KBM-7 (cell line): ENCODE measurements at regions not wholly inside any gene's neighbourhood (a gene's known extent, or its start where the extent isn't known, plus 50 kb on each side); places are given as distances from the start of the nearest gene placed in this dataset.

Experiments used
- DNase-seq: peaks from one replicate; pipeline ENCODE4 v3.0.0-alpha.2; 2015
- in situ Hi-C: fragments of 300-500 bp; cut with MboI; formaldehyde crosslinking; loops from 2 replicates; pipeline ENCODE4 v1.14.3; 2020; ENCODE audit warnings: low sequenced_read_pairs, low pct_unique_long_range_greater_than_20kb, mixed read lengths

DNA sequence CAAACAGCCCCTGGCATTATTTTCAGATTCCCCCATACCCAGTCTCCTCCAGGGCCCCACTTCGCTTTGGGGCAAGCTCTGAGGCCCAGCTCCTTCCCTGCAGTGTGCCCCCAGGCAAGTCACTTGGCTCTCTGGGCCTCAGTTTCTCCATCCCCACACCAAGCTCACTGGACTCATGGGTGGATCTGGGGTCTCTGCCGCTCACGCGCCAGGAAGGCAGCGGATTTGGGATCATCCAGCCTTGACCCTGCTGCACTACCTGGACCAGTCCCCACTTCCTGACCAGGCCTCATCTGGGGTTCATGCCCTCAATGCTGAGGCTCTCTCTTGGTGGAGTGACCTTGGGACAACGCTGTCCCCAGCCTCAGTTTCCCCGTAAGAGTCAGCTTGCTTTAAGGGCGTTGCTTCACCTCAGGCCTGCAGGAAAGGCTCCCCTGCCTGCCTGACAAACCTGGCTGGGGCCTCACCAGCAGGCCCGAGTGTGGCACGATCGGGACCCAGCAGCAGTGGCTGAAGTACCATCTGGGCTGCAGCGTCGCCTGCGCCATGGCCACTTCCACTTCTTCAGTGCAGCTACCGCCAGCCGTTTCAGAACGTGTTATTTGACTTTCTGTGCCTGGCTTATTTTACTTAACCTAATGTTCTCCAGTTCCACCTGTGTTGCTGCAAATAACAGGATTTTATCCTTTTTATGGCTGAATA lies 519.6 kb upstream of the SEMA6A start:
- no peak for DNase-seq
- in situ Hi-C loops = no loop called here

- DNase-seq = no peak
- in situ Hi-C loops = no loop called here
Measured at GRCh38 chr5:117093653-117094052, 519.0 kb upstream of the SEMA6A start.

DNA sequence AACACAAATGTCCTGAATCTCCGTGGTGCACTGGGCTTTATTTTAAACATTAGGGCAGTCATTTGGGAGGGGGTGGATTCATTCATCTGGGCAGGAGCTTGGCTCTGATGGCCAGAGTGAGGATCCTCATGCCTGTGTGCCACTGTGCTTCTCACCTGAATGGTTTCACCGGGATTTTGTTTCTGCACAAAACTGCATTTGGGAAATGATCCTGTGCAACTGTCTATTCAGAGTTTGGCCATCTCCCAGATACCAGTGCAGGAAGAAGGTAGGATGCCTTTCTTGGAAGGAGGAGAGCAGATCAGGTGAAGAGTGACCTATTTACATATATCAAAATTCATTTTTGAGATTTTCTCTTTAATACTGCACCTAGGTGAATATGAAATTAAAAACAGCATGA lies 514.4 kb upstream of the SEMA6A start:
- no peak for DNase-seq
- in situ Hi-C loops = no loop called here

DNA sequence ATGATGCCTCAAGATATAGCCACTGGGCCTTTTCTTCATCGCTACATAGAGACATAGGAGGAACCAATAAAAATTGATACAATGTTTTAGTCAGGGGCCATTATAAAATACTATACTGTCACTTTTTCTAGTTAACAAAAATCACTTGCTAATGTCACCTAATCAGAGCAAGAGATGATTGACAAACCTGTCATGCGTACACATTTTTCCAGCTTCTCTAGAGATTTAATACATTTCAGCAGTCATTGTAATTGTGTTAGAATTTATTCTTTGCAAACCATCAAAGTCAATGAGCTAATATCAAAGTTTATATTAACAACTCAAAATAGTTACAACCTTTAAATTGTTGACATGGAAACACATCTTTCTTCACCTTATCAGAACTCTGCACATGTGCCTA lies 513.6 kb upstream of the SEMA6A start:
- in situ Hi-C loops = no loop called here
- DNase-seq = no peak

- in situ Hi-C loops = no loop called here
- no peak for DNase-seq
Measured at GRCh38 chr5:117084067-117084466, 509.4 kb upstream of the SEMA6A start.

DNA sequence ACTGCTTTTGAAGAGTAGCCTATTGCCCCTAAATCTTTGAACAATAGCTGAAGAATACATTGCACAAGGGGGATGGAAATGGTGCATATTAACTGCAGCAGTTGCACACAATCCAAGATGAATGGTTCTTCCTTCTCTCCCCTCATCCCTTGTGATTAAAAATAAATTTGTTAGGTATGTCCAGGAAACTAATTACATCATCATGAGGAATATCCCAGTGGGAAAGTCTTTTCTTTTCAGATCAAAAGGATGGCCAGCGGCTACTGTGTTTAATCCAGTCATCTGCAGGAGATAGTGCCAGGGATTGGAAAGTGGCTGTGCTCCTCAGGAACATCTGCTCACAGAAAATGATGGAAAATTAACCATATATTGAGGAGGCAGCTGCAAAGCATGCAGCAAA lies 508.4 kb upstream of the SEMA6A start:
- in situ Hi-C loops = no loop called here
- no peak for DNase-seq

- in situ Hi-C loops = no loop called here
- DNase-seq = peak; percentile 1
Measured at GRCh38 chr5:117077142-117077541, 502.5 kb upstream of the SEMA6A start.

- in situ Hi-C loops = no loop called here
- no peak for DNase-seq
Measured at GRCh38 chr5:117072439-117072838, 497.8 kb upstream of the SEMA6A start.

- in situ Hi-C loops = no loop called here
- no peak for DNase-seq
Measured at GRCh38 chr5:117065800-117066199, 491.2 kb upstream of the SEMA6A start.

DNA sequence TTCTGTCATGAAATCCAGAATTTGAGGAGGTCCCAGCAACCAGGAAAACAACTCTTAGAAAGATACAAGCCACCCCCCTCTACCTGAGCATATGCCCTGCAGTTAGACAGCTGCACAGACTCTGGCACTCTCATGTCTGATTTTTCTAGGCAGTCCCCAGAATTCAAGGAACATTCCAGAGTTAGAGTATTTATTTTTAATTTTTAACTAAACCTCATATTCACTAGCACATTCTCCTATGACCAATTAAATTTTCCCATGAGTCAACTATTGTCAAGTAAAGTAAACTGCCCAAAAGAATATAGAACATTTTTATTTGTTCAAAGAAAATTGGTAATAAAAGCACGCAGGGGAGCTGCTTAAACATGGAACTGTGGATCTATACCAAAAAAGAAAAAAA lies 490.5 kb upstream of the SEMA6A start:
- in situ Hi-C loops = no loop called here
- no peak for DNase-seq

DNA sequence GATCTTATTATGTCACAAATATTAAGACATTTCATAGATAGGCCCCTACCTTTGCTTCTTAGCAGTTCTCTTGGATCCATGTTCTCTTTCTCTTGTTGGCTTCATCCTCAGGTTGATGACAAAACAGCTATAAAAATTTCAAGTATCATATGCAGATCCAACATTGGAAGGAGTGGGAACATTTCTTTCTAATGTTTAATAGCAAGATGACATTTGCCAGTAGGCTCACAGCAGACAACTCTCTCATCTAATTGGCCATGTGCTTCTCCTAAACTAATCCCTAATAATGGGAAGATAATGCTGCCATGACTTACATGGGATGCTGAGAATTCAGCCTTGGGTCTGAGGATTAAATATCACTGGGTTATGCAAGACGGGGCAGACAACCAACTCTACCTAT lies 485.5 kb upstream of the SEMA6A start:
- in situ Hi-C loops = no loop called here
- no peak for DNase-seq

GRCh38 chr5:117058740-117059139 lies 484.1 kb upstream of the SEMA6A start:
- in situ Hi-C loops = no loop called here
- no peak for DNase-seq

DNA sequence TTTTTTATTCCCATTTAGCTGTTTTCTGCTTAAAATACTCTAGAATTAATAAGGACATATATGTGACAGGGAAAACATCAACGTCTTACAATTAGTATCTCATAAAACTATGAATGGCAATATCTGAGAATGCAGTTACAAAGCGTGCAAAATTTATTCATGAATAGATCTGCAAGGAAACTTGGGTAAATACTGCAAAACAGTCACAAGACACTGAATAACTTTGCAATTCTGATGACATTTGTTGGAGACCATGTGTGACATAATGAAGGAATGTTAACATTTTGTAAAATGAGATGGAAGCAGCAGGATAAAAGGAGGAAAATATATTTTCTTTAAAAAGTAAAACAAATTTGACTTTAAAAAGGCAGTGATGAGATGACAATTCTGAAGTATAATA lies 480.9 kb upstream of the SEMA6A start:
- no peak for DNase-seq
- in situ Hi-C loops = no loop called here

DNA sequence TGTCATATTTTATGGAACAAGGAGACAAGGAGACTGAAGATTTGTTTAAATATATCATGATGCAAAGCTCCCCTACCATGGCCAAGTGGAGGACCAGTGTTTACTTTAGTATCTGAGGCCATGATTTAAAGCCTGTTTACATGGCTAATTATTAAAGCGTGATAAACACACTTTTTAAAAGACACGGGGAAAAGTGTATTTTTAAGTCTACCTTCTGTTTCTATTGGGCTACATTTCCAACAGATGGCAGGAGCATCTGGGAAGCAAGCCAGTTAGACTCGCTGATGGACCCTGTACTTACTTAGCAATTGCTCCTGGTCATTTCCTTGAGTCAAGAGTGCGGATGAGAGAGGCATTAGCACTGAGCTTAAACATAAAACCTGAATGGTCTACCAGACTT lies 480.3 kb upstream of the SEMA6A start:
- in situ Hi-C loops = no loop called here
- no peak for DNase-seq

DNA sequence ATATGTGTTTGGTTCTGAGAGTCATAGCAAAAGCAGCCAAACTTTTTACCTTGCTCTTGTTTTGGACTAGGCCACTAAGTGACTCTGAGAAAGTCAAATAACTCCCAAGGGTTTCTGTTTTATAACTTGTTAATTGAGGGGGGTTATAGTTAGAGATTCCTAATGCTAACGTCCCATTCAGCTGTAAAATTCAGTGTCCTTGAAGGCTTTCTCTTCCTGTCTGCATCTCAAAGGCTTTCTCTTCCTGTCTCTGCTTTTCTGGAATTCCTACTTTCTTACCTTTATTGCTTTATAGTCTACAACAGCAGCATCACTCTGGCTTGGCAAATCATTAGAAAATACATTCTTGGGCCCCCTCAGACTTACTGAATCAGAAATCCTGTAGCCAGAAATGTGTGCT lies 479.5 kb upstream of the SEMA6A start:
- no peak for DNase-seq
- in situ Hi-C loops = no loop called here

GRCh38 chr5:117041926-117042595 lies 467.4 kb upstream of the SEMA6A start:
- in situ Hi-C loops = no loop called here
- DNase-seq = no peak

- DNase-seq = no peak
- in situ Hi-C loops = no loop called here
Measured at GRCh38 chr5:117039035-117039434, 464.4 kb upstream of the SEMA6A start.

DNA sequence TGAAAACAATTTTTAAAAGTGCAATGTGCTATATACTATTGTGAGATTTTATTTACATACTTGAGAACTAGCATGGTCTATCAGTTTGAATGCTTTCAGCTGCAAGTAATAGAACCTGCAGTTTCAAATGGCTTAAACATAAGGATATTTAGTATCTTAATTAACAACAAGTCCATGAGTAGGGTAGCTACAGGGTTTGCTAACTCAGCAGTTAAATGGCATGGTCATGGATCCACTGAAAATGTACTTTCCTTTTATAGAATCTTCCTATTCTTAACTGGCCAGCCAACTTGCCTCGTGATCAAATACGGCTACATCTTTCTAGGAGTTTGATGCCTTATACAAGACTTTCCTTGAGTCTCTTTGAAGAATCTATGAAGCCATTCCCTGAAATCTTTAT lies 452.8 kb upstream of the SEMA6A start:
- in situ Hi-C loops = no loop called here
- no peak for DNase-seq

DNA sequence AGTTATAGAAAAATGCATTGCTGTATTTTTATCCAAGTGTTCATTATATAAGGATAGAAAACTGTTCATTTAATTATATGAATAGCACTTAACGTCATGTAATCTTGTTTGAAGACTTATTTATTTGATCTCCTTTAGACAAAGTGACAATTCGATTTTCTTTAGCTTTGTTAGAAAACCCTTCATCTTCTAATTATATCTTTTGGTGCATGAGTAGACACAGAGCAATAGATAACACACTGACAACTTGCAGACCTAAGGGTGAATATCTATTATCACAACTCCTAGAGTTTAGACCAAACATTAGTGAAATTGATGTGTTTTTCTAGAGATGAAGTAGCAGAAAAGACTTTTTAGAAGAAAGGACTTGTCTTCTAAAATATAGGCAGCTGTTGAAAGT lies 446.4 kb upstream of the SEMA6A start:
- in situ Hi-C loops = no loop called here
- no peak for DNase-seq

GRCh38 chr5:117013280-117013877 lies 438.8 kb upstream of the SEMA6A start:
- in situ Hi-C loops = no loop called here
- no peak for DNase-seq

GRCh38 chr5:117010574-117010973 lies 436.0 kb upstream of the SEMA6A start:
- in situ Hi-C loops = no loop called here
- no peak for DNase-seq
